ENCODE measurements at regions not wholly inside any gene's neighbourhood (a gene's known extent, or its start where the extent isn't known, plus 50 kb on each side); places are given as distances from the start of the nearest gene placed in this dataset.

GRCh38 chr12:61701471-61701870 lies 558.7 kb upstream of the USP15 start:
- no peak for DNase-seq

GRCh38 chr12:61706783-61707182 lies 553.4 kb upstream of the USP15 start:
- DNase-seq, result no peak

GRCh38 chr12:61713121-61713520 lies 547.1 kb upstream of the USP15 start:
- no peak for DNase-seq

- no peak for DNase-seq
These were observed 542.2 kb upstream of the USP15 start for GRCh38 chr12:61717986-61718385.

- DNase-seq, result no peak
These were observed 520.3 kb upstream of the USP15 start for GRCh38 chr12:61739925-61740324.

GRCh38 chr12:61750604-61751003 lies 509.6 kb upstream of the USP15 start:
- no peak for DNase-seq

GRCh38 chr12:61754214-61754613 lies 506.0 kb upstream of the USP15 start:
- no peak for DNase-seq

GRCh38 chr12:61757831-61758505 lies 502.2 kb upstream of the USP15 start:
- DNase-seq, result no peak

GRCh38 chr12:61758661-61759060 lies 501.5 kb upstream of the USP15 start:
- DNase-seq, result no peak

- no peak for DNase-seq
These were observed 494.3 kb upstream of the USP15 start for GRCh38 chr12:61765926-61766325.

GRCh38 chr12:61780435-61780834 lies 479.8 kb upstream of the USP15 start:
- DNase-seq, result no peak

GRCh38 chr12:61781021-61781581 lies 479.1 kb upstream of the USP15 start:
- no peak for DNase-seq

GRCh38 chr12:61796846-61797245 lies 463.4 kb upstream of the USP15 start:
- DNase-seq, result no peak

- no peak for DNase-seq
These were observed 462.9 kb upstream of the USP15 start for GRCh38 chr12:61797266-61797665.

GRCh38 chr12:61798778-61799177 lies 461.4 kb upstream of the USP15 start:
- no peak for DNase-seq

GRCh38 chr12:61804301-61804700 lies 455.9 kb upstream of the USP15 start:
- DNase-seq, result no peak

GRCh38 chr12:61808856-61809255 lies 451.3 kb upstream of the USP15 start:
- no peak for DNase-seq

- DNase-seq, result no peak
These were observed 449.7 kb upstream of the USP15 start for GRCh38 chr12:61810486-61810885.

- DNase-seq, result no peak
These were observed 438.8 kb upstream of the USP15 start for GRCh38 chr12:61821381-61821780.

- DNase-seq, result no peak
These were observed 437.1 kb upstream of the USP15 start for GRCh38 chr12:61823102-61823501.

- no peak for DNase-seq
These were observed 413.4 kb upstream of the USP15 start for GRCh38 chr12:61846765-61847164.

- no peak for DNase-seq
These were observed 411.3 kb upstream of the USP15 start for GRCh38 chr12:61848893-61849292.

- DNase-seq, result no peak
These were observed 406.3 kb upstream of the USP15 start for GRCh38 chr12:61853945-61854344.

GRCh38 chr12:61854902-61855301 lies 405.3 kb upstream of the USP15 start:
- no peak for DNase-seq

- no peak for DNase-seq
These were observed 402.2 kb upstream of the USP15 start for GRCh38 chr12:61857968-61858367.
